Fibroblast of skin of right quadriceps (primary cell): ENCODE measurements at regions not wholly inside any gene's neighbourhood (a gene's known extent, or its start where the extent isn't known, plus 50 kb on each side); places are given as distances from the start of the nearest gene placed in this dataset.
"Not testable (repeated sequence)": the region's sequence is repeated elsewhere in the genome, so short reads cannot be mapped to it uniquely, and the experiment has no call there.

Experiments used
- DNase-seq: peaks from one replicate; pipeline ENCODE4 v3.0.0-alpha.2; 2013

DNA sequence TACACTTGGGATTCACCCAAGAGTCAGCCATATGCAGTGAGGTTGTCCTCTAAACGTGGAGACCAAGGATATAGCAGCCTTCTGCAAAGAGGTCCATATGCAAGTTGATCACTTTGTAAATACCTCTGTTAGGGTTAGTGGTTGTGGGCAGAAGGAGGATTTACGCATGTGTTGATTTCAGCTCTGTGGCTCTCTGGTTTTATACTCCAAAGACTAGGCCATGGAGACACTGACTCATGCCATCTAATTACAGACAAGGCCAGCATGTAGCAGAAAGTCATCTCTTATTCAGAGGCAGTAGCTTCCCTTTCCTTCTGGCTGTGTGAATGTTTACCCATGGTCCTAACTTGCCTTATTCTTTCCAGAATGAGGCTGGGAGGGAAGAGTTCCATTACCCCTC, 140.9 kb upstream of the GOLGA6L4 start:
- DNase-seq: peak; percentile 0

- DNase-seq: not testable (repeated sequence)
Observed at GRCh38 chr15:84097053-84097452, 138.5 kb upstream of the GOLGA6L4 start.

DNA sequence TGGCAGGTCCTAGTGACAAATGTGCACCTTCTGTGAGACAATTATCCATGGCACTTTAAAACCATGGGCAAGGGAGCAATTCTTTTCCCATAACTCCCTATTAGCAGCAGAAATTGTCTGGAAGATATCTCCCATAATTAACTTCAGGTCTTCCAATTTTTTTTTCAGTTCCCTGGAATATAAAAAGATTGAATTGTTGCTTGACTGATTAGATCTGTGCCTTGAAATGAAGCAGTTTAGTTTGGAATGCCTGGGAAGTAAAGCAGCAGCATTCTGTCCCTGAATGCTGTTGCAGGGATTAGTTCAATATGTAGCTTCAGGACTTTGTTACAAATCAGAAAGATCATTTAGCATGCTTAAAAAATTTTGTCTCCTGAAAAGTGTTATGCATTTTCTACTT, 137.0 kb upstream of the GOLGA6L4 start:
- DNase-seq: no peak

DNA sequence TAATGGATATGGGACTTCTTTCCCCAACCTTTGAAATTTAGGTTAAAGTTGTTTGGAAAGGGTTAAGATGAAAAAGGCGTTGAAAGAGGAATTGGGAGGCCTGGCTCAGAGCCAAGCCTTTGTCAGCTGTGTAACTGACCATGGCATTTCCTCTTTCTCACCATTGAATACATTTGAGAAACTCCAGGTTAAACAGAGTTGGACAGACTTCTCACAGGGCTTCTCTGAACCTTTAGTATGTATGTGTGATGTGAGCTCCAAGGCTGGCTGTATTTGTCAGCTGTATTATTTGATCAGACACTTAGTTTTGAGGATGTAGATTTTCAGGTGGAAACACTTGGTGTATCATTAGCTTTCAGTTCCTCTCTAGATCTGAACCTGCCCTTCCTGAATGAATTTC, 136.4 kb upstream of the GOLGA6L4 start:
- DNase-seq: peak; percentile 26

- DNase-seq: no peak
Observed at GRCh38 chr15:84103345-84103744, 132.2 kb upstream of the GOLGA6L4 start.

- DNase-seq: no peak
Observed at GRCh38 chr15:84104853-84105252, 130.7 kb upstream of the GOLGA6L4 start.

DNA sequence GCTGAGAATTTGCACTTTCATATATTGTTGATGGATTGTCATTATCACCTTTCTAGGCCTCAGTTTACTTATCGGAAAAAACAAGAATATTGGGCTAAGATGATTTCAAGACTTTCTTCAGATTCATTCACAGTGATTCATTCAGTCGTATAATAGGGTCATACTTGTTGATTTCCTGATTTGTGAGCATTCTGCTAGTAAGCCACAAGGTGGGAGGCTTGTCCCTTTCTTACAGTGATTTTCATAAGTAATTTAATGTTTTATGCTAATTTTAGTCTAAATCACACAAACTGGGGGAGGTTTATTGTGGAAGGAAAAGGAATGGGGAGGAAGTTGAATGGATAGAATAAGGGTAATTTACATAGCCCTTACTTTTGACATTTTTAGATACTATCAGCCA, 126.8 kb upstream of the GOLGA6L4 start:
- peak; percentile 13 for DNase-seq

DNA sequence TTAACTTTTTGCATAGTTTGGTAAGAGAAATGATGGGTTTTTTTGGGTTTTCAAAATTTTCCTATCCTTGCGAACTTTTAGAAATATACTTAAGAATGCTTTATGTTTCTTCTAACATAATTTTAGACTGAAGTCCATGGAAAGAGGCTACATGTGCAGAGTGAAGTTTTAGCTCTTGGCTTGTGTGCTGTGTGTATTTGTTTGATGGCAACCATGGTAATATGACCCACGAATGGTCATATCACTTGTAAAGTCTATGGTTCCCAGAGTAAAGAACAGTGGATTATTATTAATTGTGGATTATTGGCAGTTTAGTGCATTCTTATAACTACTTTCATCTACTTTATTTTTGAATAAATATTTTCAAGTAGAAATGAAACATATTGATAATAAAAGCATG, 124.0 kb upstream of the GOLGA6L4 start:
- DNase-seq: no peak

- DNase-seq: peak; percentile 13
Observed at GRCh38 chr15:84112025-84112424, 123.5 kb upstream of the GOLGA6L4 start.

- DNase-seq: no peak
Observed at GRCh38 chr15:84113919-84114318, 121.7 kb upstream of the GOLGA6L4 start.

DNA sequence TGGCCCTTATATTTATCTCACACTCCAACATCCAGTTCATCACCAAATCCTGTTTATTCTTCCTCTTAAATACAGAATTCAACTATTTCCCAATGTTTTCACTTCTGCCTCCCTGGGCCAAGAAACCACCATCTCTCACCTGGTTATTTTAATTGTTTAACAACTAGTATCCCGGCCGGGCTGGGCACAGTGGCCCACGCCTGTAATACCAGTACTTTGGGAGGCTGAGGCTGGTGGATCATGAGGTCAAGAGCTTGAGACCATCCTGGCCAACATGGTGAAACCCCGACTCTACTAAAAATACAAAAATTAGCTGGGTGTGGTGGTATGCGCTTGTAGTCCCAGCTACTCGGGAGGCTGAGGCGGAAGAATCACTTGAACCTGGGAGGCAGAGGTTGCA, 120.9 kb upstream of the GOLGA6L4 start:
- not testable (repeated sequence) for DNase-seq

- not testable (repeated sequence) for DNase-seq
Observed at GRCh38 chr15:84119351-84119750, 116.2 kb upstream of the GOLGA6L4 start.

GRCh38 chr15:84120903-84121302, 114.7 kb upstream of the GOLGA6L4 start:
- DNase-seq: peak; percentile 14

DNA sequence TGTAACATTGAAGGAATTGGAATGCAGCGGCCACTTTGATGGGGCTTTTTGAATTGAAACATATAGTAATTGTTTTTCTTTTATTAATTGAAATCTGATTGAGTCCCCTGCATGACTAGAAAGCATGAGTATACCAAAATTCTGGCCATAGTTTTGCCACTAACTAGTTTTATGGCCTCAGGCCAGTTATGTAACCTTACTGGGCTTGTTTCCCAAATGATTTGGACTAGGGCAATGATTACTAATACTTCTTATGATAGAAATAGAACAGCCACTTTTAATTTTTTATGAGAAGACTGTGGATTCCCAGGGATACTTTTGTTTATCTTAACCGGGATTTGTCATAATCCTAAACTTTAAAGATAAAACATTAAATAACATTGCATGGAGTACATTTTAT, 106.9 kb upstream of the GOLGA6L4 start:
- peak; percentile 31 for DNase-seq

DNA sequence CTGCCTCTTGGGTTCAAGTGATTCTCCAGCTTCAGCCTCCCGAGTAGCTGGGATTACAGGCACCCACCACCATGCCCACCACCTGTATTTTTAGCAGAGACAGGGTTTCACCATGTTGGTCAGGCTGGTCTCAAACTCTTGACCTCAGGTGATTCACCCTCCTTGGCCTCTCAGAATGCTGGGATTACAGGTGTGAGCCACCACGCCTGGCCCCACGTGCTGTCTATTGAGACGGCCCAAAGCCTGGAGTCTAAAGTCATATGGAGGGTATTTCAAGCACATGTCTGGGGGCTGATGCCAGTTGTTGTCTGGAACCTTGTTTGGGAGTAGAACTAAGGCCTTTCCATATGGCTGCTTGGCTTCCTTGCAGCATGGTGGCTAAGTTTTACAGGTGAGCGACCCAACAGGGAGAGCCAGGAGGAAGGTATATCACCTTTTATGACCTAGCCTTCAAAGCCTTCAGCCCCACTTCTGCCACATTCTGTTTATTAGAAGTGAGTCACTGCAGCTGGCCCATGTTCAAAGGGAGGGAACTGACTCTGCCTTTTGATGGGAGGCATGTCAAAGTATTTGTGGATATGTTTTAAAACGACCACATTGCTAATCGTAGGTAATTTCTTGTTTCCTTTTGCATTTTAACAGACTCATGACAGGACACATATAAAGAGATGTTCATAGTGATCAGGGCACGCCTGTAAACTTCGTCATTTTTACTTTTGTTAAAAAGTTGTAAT, 105.3 kb upstream of the GOLGA6L4 start:
- not testable (repeated sequence) for DNase-seq

GRCh38 chr15:84135931-84136456, 99.6 kb upstream of the GOLGA6L4 start:
- DNase-seq: not testable (repeated sequence)

- DNase-seq: peak; percentile 73
Observed at GRCh38 chr15:84142888-84143337, 92.7 kb upstream of the GOLGA6L4 start.

- DNase-seq: no peak
Observed at GRCh38 chr15:84143753-84144314, 91.7 kb upstream of the GOLGA6L4 start.

GRCh38 chr15:84144946-84145345, 90.6 kb upstream of the GOLGA6L4 start:
- not testable (repeated sequence) for DNase-seq

DNA sequence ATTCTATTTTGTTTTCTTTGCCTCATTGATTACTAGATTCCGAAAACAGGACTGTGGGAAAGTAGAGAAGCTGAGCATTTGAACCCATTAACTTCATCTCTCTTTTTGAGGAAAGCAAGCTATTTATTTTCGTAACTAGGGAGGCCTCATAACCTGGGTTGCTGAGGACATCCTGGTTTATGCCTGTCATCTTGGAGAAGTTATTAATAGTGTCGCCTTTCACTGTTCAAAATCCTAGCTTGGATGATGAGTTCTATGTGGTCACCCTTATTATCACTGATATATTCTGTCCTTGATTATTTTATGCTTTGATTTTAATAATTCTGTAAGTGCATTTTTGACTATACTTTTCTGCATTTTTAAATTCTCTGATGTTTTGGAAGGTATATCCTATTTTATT, 89.3 kb upstream of the GOLGA6L4 start:
- DNase-seq: not testable (repeated sequence)

DNA sequence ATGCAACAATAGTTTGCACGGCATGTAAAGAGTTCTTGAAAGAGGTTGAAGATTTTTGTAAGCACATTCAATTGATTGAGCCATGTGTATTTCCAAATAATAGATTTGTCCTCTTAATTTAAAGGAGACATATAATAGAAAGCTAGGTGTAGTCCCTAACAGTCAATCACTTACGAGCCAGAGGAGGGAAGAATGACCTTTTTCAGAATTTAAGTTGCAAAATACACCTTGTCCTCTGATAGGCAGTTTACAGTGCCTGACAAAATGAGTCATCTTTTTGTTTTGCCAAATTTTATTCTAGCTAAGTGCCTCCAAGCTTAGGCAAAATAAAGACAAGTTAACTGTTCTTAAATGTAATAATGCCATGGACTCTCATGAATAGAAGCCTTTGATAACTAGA, 88.3 kb upstream of the GOLGA6L4 start:
- DNase-seq: not testable (repeated sequence)

DNA sequence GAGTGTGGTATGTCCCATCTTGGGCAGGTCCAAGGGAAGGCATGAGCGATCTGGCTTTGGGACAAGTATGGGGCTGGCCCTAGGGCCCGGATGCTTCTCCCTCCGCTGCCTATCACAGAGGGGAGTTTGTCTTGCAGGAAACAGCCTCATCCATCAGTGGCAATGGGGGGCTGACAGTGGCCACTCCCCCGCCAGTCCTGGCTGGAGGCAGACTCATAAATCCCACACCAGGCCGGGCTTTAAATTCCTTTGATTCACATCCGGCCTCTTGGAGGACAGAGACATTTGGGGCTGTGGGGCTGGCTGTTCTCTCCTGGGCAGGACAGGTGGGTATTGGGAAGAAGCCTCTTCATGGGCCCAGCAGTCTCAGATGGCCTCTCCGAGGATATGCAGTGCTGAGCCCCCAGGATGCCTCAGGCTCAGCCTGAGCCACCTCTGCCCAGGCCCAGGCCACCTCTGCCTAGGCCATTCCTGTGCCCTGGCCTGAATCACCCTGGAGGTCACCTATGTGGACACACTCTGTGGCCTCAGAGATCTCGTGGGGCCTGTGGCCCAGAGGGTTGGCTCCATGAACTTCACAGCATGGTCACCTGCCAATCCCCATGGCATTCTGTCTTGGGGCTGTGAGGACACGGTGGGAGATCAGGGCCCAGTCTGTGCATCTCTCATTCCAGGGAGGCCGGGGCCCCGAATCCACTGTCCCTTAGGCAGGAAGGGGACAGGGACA, 84.2 kb upstream of the GOLGA6L4 start:
- peak; percentile 9 for DNase-seq

DNA sequence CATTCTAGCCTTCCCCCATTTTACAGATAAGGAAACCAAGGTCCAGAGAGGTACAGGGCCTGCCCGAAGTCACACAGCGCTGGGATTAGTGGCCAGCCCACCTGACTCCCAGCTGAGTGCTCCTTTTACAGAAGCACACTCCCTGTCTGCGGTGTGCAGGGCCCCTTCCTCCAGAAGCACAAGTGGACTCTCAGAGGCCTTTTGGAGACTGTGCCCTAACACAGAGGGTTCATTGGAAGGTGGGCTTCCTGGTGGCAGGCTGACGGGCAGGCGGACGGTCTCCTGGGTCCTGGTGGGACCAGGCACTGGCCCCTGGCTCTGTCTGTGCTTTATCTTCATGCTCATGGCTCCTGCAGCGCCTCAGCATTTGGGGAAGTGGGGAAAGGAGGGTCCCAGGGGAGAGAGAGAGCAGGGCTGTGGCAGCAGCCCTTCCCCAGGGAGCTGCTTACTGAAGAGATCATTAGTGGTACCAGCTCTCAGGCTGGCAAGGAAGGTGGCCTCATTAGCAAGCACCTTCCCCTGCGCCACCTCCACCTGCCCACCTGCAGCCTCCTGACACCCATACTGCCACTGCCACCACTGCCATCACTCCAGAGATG, 83.1 kb upstream of the GOLGA6L4 start:
- DNase-seq: not testable (repeated sequence)
